ENCODE measurements at regions not wholly inside any gene's neighbourhood (a gene's known extent, or its start where the extent isn't known, plus 50 kb on each side); places are given as distances from the start of the nearest gene placed in this dataset.

DNA sequence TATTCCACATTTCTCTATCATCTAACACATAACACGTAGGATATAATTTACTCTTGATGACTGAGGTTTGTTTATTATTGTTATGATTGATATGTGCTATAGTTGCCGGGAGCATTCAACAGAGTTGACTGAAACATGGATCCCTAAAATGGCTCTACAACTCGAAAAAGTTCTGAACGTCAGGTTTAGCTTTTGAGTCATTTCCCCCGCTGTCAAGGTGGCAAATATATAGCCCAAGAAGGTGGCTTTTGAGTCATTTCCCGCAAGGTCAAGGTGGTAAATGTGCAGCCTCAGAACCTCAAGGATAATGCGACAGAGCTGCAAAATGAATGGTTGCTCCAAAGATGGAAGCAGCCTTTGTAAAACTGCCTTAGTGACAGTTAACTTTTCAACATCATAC is 104.0 kb downstream of the NIBAN1 start:
- no peaks in the 10 kb centered on the region for H3K36me3 ChIP-seq (replicated peaks; ENCODE audit: insufficient read depth, low read length)
- peaks cover 27% of the 10 kb centered on the region for H3K4me1 ChIP-seq (ENCODE audit: low read length)
- no peak overlapping the region for H3K4me2 ChIP-seq (ENCODE audit: low read depth, low read length)
- DNase-seq = no peak
- no peak for TF ChIP-seq EZH2phosphoT487 (IDR thresholded peaks at IDR 0.05; ENCODE audit: low read length)
- TF ChIP-seq EZH2 (optimal IDR thresholded peaks at IDR 0.05; ENCODE audit: low read depth, low read length) = no peak
- H3K4me3 ChIP-seq (ENCODE audit: low read length) = no peak overlapping the region
- no peaks in the 10 kb centered on the region for H4K20me1 ChIP-seq (ENCODE audit: insufficient read depth, low read length)
- H3K9me3 ChIP-seq (replicated peaks; ENCODE audit: insufficient read depth, low read length) = no peaks in the 10 kb centered on the region
- H3K9ac ChIP-seq (ENCODE audit: low read length) = no peak overlapping the region
- H3K27me3 ChIP-seq (replicated peaks; ENCODE audit: insufficient read depth, low read length) = no peaks in the 10 kb centered on the region
- no peaks in the 10 kb centered on the region for H3F3A ChIP-seq (ENCODE audit: insufficient read depth, low read length)
- H3K9me2 ChIP-seq (replicated peaks; ENCODE audit: insufficient read depth, low read length) = no peaks in the 10 kb centered on the region
- no peak overlapping the region for H3K27ac ChIP-seq (ENCODE audit: low read length)
- no peaks in the 10 kb centered on the region for H3K79me2 ChIP-seq (ENCODE audit: low read length)
- no peak overlapping the region for H2AFZ ChIP-seq (ENCODE audit: low read length)

DNA sequence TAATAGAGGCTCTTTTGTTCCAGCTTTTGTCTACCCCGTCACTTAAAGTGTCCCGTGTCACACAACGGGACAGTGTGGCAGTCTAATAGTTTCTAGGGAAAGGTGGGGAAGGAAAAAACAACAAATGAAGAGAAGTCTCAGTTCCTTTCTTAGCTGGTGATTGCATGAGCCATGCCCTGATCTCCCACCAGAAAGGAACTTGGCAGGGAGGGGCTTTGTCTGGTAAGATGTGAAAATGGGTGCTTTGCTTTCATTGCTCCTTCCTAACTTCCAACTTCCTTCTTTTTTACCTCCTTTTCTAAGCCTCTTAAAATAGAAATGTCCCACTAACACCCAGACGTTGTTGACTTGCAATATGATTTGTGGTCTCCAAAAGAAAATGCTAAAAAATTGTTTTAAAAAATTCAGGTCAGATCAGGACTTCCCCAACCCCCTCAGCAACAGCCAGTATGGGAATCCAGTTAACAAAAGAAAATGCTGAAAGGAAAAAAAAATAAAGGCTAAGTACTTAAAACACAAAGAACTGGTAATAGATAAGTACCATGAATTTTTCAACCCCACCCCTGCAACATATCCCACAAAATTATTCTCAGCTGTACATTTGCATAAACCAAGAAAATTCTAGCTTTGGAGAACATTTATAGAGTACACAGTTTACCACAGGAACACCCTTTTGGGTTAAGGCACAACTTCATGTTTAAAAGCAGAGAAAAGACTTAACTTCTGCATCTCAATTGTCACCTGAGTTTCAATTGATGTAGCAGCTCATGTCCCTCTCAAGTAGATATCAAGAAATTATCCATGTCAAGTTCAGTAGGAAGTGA is 106.2 kb downstream of the NIBAN1 start:
- Histone ChIP-seq H3K4me1 (ENCODE audit: low read length) (peaks cover 27% of the 10 kb centered on the region), H3K79me2 (ENCODE audit: low read length) (no peaks in the 10 kb centered on the region), H3K4me3 (ENCODE audit: low read length) (no peak overlapping the region), H3K27ac (ENCODE audit: low read length) (no peak overlapping the region), H3K27me3 (replicated peaks; ENCODE audit: insufficient read depth, low read length) (no peaks in the 10 kb centered on the region), H2AFZ (ENCODE audit: low read length) (no peak overlapping the region), H3K36me3 (replicated peaks; ENCODE audit: insufficient read depth, low read length) (no peaks in the 10 kb centered on the region), H3F3A (ENCODE audit: insufficient read depth, low read length) (no peaks in the 10 kb centered on the region), H3K9ac (ENCODE audit: low read length) (no peak overlapping the region), H3K9me2 (replicated peaks; ENCODE audit: insufficient read depth, low read length) (no peaks in the 10 kb centered on the region), H4K20me1 (ENCODE audit: insufficient read depth, low read length) (no peaks in the 10 kb centered on the region), H3K4me2 (ENCODE audit: low read depth, low read length) (peak overlapping the region; percentile 21; the same call in 1 of the 2 replicates), H3K9me3 (replicated peaks; ENCODE audit: insufficient read depth, low read length) (no peaks in the 10 kb centered on the region)
- DNase-seq = no peak
- no peak for TF ChIP-seq EZH2phosphoT487 (IDR thresholded peaks at IDR 0.05; ENCODE audit: low read length)
- no peak for TF ChIP-seq EZH2 (optimal IDR thresholded peaks at IDR 0.05; ENCODE audit: low read depth, low read length)
- TF ChIP-seq, protein P1, sequence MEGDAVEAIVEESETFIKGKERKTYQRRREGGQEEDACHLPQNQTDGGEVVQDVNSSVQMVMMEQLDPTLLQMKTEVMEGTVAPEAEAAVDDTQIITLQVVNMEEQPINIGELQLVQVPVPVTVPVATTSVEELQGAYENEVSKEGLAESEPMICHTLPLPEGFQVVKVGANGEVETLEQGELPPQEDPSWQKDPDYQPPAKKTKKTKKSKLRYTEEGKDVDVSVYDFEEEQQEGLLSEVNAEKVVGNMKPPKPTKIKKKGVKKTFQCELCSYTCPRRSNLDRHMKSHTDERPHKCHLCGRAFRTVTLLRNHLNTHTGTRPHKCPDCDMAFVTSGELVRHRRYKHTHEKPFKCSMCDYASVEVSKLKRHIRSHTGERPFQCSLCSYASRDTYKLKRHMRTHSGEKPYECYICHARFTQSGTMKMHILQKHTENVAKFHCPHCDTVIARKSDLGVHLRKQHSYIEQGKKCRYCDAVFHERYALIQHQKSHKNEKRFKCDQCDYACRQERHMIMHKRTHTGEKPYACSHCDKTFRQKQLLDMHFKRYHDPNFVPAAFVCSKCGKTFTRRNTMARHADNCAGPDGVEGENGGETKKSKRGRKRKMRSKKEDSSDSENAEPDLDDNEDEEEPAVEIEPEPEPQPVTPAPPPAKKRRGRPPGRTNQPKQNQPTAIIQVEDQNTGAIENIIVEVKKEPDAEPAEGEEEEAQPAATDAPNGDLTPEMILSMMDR (IDR thresholded peaks at IDR 0.05; ENCODE audit: low read length) = no peak

GRCh38 chr1:184866991-184867788 is 107.1 kb downstream of the NIBAN1 start:
- peak overlapping the region; percentile 27; the same call in 1 of the 2 replicates for H3K27ac ChIP-seq (ENCODE audit: low read length)
- TF ChIP-seq EZH2 (optimal IDR thresholded peaks at IDR 0.05; ENCODE audit: low read depth, low read length) (no peak), EZH2phosphoT487 (IDR thresholded peaks at IDR 0.05; ENCODE audit: low read length) (no peak)

GRCh38 chr1:184866586-184866985 is 107.7 kb downstream of the NIBAN1 start:
- no peak overlapping the region for H3K9ac ChIP-seq (ENCODE audit: low read length)
- no peak for DNase-seq
- TF ChIP-seq EZH2 (optimal IDR thresholded peaks at IDR 0.05; ENCODE audit: low read depth, low read length) (no peak), EZH2phosphoT487 (IDR thresholded peaks at IDR 0.05; ENCODE audit: low read length) (no peak)
- TF ChIP-seq, protein P1 (IDR thresholded peaks at IDR 0.05; ENCODE audit: low read length) = no peak
- H3K9me2 ChIP-seq (replicated peaks; ENCODE audit: insufficient read depth, low read length) = no peaks in the 10 kb centered on the region
- H2AFZ ChIP-seq (ENCODE audit: low read length) = no peak overlapping the region
- no peaks in the 10 kb centered on the region for H4K20me1 ChIP-seq (ENCODE audit: insufficient read depth, low read length)
- peak overlapping the region; percentile 12; the same call in 1 of the 2 replicates for H3K27ac ChIP-seq (ENCODE audit: low read length)
- no peaks in the 10 kb centered on the region for H3K79me2 ChIP-seq (ENCODE audit: low read length)
- no peaks in the 10 kb centered on the region for H3K27me3 ChIP-seq (replicated peaks; ENCODE audit: insufficient read depth, low read length)
- H3K4me3 ChIP-seq (ENCODE audit: low read length) = no peak overlapping the region
- peaks cover 27% of the 10 kb centered on the region for H3K4me1 ChIP-seq (ENCODE audit: low read length)
- no peaks in the 10 kb centered on the region for H3K9me3 ChIP-seq (replicated peaks; ENCODE audit: insufficient read depth, low read length)
- no peaks in the 10 kb centered on the region for H3F3A ChIP-seq (ENCODE audit: insufficient read depth, low read length)
- H3K4me2 ChIP-seq (ENCODE audit: low read depth, low read length) = peak overlapping the region; percentile 21; the same call in 1 of the 2 replicates
- no peaks in the 10 kb centered on the region for H3K36me3 ChIP-seq (replicated peaks; ENCODE audit: insufficient read depth, low read length)

More at GRCh38 chr1:184866991-184867788, 107.1 kb downstream of the NIBAN1 start:
- no peaks in the 10 kb centered on the region for H3K79me2 ChIP-seq (ENCODE audit: low read length)
- H3K36me3 ChIP-seq (replicated peaks; ENCODE audit: insufficient read depth, low read length) = no peaks in the 10 kb centered on the region
- DNase-seq = peak; percentile 57
- H3K9me3 ChIP-seq (replicated peaks; ENCODE audit: insufficient read depth, low read length) = no peaks in the 10 kb centered on the region
- H2AFZ ChIP-seq (ENCODE audit: low read length) = no peak overlapping the region
- no peaks in the 10 kb centered on the region for H3K27me3 ChIP-seq (replicated peaks; ENCODE audit: insufficient read depth, low read length)
- peaks cover 27% of the 10 kb centered on the region for H3K4me1 ChIP-seq (ENCODE audit: low read length)
- H3F3A ChIP-seq (ENCODE audit: insufficient read depth, low read length) = no peaks in the 10 kb centered on the region
- no peaks in the 10 kb centered on the region for H3K9me2 ChIP-seq (replicated peaks; ENCODE audit: insufficient read depth, low read length)
- no peaks in the 10 kb centered on the region for H4K20me1 ChIP-seq (ENCODE audit: insufficient read depth, low read length)
- no peak overlapping the region for H3K9ac ChIP-seq (ENCODE audit: low read length)
- H3K4me3 ChIP-seq (ENCODE audit: low read length) = no peak overlapping the region
- H3K4me2 ChIP-seq (ENCODE audit: low read depth, low read length) = peak overlapping the region; percentile 21
